Hypothalamus (tissue), 51 donors: ENCODE measurements at regions not wholly inside any gene's neighbourhood (a gene's known extent, or its start where the extent isn't known, plus 50 kb on each side); places are given as distances from the start of the nearest gene placed in this dataset.
"Not testable (repeated sequence)": the region's sequence is repeated elsewhere in the genome, so short reads cannot be mapped to it uniquely, and the experiment has no call there.

ENCODE experiments used
- DNase-seq, 51 donors: peaks; one replicate each; lab custom pipeline; 2025; lab: John Stamatoyannopoulos, UW

DNA sequence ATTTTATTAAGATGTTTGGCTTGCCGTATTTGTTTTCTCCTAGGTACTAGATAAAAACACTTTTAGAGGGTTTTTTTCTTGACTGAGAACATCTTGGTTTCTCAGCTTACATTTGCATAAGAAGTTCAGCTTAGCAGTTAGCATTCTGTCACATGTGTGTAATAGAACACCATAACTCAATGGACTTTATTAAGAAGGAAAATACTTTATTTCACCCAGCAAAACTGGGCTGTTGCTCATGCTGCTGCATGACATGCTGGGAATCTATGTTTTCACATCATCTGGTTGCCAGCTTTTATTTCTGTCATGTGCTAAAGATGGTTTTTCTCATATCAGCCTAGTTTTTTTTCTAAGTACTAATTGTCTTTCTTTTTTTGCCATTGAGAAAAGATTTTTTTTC lies 144.6 kb downstream of the UTRN start:
- DNase-seq: no peak

DNA sequence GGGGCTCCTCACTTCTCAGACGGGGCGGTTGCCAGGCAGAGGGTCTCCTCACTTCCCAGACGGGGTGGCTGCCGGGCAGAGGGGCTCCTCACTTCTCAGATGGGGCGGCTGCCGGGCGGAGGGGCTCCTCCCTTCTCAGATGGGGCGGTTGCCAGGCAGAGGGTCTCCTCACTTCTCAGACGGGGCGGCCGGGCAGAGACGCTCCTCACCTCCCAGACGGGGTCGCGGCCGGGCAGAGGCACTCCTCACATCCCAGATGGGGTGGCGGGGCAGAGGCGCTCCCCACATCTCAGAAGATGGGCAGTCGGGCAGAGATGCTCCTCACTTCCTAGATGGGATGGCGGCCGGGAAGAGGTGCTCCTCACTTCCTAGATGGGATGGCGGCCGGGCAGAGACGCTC lies 148.3 kb downstream of the UTRN start:
- not testable (repeated sequence) for DNase-seq

DNA sequence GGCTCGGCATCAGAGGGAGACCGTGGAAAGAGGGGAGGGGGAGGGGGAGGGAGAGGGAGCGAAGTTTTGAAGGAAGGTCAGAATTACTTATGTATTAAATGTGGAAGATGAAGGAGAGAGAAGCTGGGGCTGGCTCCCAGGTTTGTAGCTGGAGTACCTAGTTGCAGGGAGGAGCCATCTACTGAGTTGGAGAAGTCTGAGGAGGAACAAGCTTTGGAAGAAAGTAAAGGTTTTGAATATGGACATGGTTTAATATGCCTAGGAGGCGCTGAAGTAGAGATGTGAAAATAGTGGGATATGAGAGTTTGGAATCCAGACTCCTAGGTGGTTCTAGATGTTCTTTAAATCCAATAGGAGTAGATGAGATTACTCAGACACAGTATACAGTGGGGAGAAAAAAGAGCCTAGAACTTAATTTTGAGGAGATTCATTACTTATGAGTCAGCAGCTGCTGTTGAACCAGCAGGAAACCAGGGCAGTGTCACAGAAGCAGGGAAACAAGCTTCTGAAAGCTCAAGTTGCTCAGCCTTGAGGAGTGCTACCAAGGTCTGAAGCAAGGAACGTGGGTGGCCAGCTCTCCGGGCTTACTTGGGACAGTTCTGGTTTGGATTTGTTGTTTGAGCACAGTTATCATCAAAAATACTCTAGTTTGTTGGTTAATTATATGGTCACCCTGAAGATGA lies 149.3 kb downstream of the UTRN start:
- no peak for DNase-seq

DNA sequence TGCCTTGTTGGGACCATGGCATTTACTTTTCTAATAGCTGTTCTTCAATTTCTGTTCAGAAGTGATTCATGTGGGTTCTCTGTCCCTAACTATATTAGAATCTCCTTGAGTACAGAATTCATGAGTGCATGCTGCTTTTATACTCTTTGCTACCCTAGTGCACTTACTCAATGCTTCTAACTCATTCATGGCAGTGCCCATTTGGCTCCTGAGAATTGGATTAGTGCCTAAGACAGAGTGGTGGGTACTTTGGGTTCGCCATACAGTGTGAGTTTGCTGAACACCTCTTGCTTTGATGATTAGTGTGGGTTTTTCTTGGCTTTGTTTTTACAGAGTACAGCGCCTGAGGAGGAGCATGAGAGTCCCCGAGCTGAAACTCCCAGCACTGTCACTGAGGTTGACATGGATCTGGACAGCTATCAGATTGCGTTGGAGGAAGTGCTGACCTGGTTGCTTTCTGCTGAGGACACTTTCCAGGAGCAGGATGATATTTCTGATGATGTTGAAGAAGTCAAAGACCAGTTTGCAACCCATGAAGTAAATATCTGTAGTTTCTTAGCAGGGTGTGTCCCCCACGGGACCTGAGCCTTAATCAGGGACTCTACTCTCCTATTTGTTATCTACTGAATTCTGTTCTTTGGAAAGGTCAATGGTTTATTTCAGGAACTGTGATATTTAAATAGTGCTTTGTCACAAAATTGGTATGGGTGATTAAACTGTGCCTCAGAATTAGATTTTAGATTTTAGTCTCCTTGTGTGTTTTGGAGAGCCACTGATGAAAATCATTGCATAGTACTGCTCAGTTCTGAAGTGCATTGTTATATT lies 150.7 kb downstream of the UTRN start:
- DNase-seq: no peak

DNA sequence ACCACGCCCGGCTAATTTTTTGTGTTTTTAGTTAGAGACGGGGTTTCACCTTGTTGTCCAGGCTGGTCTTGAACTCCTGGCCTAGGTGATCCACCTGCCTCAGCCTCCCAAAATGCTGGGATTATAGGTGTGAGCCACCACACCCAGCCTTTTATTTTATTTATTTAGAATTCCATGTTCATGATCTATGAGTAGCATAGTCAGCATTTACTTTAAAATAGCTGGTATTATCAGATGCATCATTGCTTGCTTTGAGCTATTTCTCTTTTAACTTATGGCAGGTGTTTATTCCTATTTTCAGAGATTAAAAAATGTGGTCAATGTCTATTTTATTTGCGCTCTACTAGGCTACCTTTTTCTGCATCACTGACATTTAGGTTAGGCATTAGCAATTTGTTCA lies 152.0 kb downstream of the UTRN start:
- no peak for DNase-seq

DNA sequence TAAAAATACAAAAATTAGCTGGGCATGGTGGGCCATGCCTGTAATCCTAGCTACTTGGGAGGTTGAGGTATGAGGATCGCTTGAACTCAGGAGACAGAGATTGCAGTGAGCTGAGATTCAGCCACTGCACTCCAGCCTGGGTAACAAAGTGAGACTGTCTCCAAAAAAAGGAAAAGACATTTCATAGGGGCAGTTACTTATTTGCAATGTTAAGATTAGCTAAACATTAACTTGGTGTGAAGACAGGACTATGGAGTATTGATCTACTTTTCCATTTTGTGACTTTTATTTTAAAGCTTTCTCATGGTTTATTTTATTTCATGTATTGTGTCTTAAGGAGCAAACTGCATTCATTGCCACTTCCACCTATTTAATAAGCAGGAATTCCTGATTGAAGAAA lies 153.0 kb downstream of the UTRN start:
- DNase-seq: no peak

DNA sequence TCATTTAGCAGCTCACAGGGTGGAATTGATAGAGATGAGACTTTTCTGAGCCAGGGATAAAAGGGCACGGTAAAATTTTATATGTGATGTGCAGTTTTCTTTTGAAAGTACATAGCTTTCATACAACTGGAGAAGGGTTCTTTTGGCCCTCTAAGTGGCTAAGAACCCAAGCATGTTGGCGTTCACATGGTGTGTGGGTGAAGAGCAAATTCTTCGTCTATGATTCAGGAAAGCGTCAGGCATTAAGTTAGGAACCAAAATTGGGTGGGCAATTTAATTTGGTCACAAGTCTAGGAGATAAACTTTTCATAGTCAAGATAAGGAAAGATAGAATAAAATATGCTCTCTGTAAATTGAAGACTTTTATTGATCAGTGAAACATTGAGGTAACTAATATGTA lies 153.9 kb downstream of the UTRN start:
- no peak for DNase-seq

DNA sequence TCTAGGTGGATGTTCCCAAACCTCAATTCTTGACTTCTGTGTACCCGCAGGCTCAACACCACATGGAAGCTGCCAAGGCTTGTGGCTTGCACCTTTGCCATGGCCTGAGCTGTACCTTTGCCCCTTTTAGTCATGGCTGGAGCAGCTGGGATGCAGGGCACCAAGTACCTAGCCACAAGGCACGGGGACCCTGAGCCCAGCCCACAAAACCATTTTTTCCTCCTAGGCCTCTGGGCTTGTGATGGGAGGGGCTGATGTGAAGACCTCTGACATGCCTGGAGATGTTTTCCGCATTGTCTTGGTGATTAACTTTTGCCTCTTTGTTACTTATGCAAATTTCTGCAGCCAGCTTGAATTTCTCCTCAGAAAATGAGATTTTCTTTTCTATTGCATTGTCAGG lies 156.7 kb downstream of the UTRN start:
- not testable (repeated sequence) for DNase-seq

DNA sequence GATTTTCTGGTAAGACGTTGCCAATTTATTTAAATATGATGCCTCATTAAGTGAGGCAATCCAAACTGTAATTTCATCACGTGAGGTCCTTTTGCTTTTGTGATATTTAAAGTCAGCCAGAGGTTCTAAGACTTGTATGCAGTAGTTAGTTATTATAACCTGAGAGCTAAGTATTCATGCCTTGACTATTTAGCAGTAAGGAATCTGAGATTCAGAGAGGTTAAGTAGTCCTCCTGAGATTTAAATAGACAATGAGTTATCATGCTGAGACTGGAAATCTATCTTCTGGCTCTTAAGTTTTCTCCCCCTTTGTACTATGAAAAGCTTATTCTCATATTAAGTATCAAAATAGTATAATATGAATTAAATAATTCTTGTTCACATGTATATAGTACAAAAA lies 158.0 kb downstream of the UTRN start:
- no peak for DNase-seq

DNA sequence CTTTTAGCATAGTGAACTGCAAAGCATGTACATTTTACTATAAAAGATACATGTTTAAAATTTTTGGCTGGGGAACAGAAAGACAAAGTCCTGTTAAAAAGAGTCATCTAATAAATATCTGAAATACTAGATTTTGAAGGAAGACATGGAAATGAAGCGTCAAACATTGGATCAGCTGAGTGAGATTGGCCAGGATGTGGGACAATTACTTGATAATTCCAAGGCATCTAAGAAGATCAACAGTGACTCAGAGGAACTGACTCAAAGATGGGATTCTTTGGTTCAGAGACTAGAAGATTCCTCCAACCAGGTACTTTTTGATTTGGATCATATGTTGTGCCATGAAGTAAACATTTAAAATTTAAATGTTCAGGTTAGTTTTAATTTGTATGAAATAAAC lies 162.3 kb downstream of the UTRN start:
- DNase-seq: no peak

DNA sequence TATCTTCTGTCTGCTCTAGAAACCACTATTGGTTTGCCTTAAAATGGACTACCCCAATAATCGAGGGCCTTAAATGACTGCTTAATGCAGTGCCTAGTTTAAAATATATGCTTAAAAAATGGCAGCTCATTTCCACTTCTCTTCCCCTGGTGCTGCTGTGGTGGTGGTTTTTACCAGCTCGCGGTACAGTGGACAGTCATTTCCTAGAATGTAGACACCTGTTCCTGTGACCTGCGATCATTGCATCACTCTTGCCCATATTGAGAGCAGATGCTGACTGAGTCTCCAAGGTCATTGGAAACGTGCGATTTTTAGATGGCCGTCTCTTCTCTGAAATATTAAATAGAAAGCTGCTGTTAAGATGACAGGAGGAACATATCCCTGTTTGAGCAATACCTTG lies 164.1 kb downstream of the UTRN start:
- no peak for DNase-seq

DNA sequence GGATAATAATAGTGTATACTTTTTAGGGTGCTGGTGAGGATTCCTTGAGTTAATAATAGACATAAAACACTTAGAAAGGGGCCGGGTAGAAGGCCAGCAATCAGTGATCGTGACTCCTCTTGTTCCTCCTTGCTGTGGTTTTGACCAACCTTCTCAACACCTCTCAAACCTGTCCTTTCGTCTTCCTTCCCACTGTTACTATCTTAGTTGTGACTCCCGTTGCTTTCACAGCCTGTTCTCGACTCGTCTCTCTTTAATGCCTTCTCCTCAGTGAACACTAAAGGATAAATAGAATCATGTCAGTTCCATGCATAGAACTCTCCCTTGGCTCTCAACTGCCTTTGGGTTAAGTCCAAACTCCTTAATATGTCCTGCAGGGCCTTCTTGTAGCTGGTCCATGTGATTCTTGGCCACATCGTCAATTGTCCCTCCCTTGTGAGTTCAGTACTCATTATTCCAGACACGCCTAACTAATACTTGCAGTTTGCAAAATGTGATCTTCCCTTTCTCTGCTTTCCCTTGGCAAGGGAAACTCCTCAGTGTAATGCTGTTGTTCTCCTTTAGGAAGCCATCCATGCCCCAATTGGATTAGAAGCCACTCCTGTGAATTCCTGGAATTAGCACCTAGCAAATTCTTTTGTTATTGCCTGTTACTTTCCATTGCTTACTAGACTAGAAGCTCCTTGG lies 164.9 kb downstream of the UTRN start:
- DNase-seq: peak in 2 of 51 donors; percentile 2 to 3

DNA sequence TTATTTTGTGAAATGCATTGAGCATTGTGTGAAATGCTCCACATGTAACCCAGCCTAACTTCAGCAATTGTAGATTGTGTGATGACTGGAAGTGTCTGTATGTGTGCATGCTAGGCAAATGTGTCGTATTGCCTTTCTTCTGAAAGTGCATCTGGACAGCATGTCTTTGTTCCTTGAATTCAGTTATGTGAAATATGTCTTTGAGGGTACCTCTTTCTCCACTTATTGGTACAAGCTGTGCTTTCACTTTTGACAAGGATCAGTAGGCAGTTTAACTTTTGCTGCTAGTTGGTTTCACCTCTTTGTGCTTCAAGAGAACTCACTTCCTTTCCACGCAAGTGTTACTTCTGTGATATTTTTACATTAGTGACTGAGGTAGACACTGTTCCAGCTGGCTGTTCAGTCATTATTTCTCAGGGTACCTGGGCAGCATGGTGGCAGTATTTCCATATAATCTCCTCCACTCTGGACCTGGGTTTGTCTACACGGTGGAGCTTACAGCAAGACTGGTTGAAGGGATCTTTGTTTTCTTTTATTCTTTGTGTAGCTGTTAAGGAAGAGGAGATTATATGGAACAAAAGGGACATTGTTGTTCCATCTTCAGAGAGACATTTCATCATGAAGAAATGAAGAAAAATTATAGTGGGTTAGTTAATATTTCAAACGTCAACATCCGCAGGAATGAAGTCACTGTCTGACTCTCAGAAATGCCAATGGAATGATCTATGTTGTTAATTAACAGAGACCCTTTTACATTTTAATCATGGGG lies 175.4 kb downstream of the UTRN start:
- DNase-seq: no peak

DNA sequence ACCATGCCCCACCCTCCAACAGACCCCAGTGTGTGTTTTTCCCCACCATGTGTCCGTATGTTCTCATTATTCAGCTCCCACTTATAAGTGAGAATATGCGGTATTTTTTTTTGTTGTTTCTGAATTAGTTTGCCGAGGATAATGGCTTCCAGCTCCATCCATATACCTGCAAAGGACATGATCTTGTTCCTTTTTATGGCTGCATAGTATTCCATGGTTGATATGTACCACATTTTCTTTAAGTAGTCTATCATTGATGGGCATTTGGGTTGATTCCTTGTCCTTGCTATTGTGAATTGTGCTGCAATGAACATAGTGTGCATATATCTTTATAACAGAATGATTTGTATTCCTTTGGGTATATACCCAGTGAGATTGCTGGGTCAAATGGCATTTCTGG lies 176.9 kb downstream of the UTRN start:
- DNase-seq: no peak

DNA sequence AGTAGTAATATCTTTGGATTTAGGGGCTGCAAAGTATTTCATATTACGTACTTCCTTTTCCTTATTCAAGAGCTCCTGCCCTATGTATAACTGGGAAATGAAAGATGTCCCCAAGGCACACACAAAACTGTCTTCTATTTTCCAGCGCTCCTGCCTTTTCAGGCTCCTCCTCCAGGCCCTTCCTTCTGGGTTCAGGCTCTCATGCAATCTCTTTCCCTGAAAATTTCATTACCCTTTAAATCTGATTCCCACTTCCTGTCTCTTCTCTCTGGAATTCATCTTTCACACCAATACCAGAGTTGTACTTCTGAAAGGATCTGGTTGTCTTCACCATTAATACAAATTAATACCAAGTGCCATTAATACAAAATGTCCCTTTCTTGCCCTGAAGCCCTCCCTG lies 181.6 kb downstream of the UTRN start:
- DNase-seq: no peak

DNA sequence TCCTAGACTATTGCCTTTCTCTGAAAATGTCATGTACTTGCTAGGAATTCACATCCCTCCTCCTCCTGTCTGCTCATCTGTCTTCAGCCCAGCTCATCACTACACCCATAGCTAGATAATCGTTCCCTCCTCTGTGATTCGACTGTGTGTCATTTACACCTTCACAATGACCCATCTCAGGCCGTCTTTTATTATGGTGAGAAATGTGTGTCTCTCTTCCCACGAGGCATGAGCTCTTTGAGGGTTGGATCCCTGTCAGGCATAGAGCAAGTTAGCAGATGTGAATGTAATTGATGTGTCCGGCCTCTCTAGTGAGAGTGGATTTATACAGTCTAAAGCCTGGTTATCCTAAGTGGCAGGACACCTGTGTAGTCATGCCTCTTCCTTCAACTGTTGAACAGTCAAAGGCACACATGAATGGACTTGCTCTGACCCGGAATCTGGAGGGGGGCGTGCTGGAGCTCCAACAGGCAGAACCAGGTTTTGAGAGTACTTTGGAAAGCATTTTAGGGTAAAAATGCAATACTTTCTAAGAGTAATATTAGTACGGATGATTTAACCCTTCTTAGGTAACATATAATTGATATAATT lies 182.1 kb downstream of the UTRN start:
- no peak for DNase-seq

DNA sequence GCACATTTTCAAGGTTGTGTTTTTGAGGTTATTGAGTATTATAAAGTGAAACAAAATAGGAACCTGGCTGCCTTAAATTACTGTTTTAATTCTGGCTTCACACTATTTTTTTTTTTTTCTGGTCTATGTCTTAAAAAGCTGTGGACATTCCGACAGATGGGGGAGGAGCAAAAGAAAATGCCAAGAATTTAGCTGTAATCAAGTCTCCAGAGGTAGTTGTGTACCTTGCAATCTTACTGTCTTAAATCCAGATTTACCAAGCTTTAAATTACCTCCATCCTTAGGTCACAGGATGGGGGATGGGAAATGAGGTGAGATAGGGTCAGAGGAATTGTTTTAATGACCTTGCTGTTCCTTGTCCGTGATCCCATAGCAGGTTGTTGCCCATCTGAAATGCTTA lies 182.8 kb downstream of the UTRN start:
- no peak for DNase-seq

DNA sequence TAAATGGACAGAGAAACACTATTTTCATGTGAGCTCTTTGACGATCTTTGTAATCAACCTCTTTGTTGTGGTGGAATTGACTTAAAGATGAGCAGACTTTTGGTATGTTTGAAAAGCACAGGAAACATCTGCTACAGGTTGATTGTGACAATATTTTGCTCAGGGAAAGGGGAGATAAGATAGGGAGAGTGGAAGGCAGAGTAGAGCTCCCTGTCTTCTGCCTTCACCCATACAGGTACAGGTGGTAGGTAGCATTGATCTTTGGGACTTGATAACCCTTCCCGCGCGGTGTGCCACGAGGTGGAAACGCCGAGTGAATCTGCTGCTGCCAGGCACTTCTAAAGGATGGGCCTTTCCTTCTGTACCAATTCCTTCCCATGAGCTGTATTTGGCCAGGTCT lies 183.6 kb downstream of the UTRN start:
- DNase-seq: no peak

DNA sequence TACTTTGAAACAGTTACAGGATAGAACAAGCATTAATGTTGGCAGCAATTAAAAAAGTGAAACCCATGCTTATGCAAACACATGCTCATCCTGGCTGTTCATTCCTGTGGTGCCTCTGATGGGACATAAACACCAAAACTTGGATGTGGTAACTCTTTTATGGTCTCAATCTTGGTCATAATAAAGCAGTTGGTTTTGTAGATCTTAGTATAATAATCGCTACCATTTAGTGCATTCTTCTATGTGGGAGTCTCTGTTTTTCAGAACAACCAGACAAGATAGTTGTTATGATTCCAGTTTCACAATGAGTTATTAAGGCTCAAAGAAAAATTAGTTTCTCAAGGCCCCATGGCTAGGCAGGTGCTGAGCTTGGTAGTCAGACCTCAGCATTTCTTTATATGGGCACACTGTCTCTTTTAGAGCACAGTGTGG lies 184.0 kb downstream of the UTRN start:
- no peak for DNase-seq

DNA sequence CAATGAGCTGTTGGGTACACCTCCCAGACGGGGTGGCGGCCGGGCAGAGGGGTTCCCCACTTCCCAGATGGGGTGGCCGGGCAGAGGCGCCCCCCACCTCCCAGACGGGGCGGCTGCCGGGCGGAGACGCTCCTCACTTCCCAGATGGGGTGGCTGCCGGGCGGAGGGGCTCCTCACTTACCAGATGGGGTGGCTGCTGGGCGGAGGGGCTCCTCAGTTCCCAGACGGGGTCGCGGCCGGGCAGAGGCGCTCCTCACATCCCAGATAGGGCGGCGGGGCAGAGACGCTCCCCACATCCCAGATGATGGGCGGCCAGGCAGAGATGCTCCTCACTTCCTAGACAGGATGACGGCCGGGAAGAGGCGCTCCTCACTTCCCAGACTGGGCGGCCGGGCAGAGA lies 185.1 kb downstream of the UTRN start:
- DNase-seq: not testable (repeated sequence)

DNA sequence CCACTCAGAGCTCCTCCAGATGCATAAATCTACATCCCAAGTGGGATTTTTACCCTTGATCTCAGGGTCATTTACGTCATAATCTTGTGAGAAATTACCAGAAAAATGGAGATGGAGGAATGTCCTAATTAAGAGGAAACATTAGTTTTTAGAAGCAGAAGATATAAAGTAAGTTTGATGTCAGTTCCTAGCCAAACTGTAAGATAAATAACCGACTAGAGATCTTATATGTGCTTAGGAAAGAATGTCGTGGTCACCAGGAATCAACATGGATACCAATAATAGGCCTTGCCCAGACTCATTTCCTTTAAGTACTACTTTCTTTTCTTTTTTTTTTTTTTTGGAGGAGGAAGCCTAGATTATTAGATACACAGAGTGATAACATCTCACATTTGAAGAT lies 186.9 kb downstream of the UTRN start:
- no peak for DNase-seq
